Stimulated activated CD4-positive, alpha-beta T cell treated with anti-CD3 and anti-CD28 coated beads, Interleukin-2, amount 100 ng/mL, for 4 hours (primary cell): ENCODE measurements at regions not wholly inside any gene's neighbourhood (a gene's known extent, or its start where the extent isn't known, plus 50 kb on each side); places are given as distances from the start of the nearest gene placed in this dataset.
A peak's percentile ranks its signal among the peaks of the same experiment; 100 is the strongest.
"Not testable (repeated sequence)": the region's sequence is repeated elsewhere in the genome, so short reads cannot be mapped to it uniquely, and the experiment has no call there.

Experiments
- DNase-seq: peaks from one replicate; pipeline ENCODE4 v3.0.0-alpha.2; 2020; ENCODE audit warnings: low read depth

GRCh38 chr20:26216025-26216424 is 519.4 kb upstream of the ZNF337 start:
- DNase-seq = no peak

GRCh38 chr20:26214991-26215390 is 518.3 kb upstream of the ZNF337 start:
- no peak for DNase-seq

- DNase-seq = no peak
Measured at GRCh38 chr20:26209171-26209941, 512.7 kb upstream of the ZNF337 start.

GRCh38 chr20:26208296-26209091 is 511.8 kb upstream of the ZNF337 start:
- DNase-seq = peak; percentile 44

GRCh38 chr20:26207967-26208295 is 511.3 kb upstream of the ZNF337 start:
- DNase-seq = peak; percentile 17

GRCh38 chr20:26207237-26207966 is 510.7 kb upstream of the ZNF337 start:
- no peak for DNase-seq

GRCh38 chr20:26205350-26205749 is 508.7 kb upstream of the ZNF337 start:
- no peak for DNase-seq

- not testable (repeated sequence) for DNase-seq
Measured at GRCh38 chr20:26201026-26201425, 504.4 kb upstream of the ZNF337 start.

- not testable (repeated sequence) for DNase-seq
Measured at GRCh38 chr20:26187329-26187728, 490.7 kb upstream of the ZNF337 start.

GRCh38 chr20:26183720-26184119 is 487.1 kb upstream of the ZNF337 start:
- not testable (repeated sequence) for DNase-seq

- DNase-seq = not testable (repeated sequence)
Measured at GRCh38 chr20:26181364-26181763, 484.7 kb upstream of the ZNF337 start.

- not testable (repeated sequence) for DNase-seq
Measured at GRCh38 chr20:26171875-26172274, 475.2 kb upstream of the ZNF337 start.

GRCh38 chr20:26169506-26169905 is 472.9 kb upstream of the ZNF337 start:
- DNase-seq = no peak

GRCh38 chr20:26167499-26167898 is 470.8 kb upstream of the ZNF337 start:
- no peak for DNase-seq

GRCh38 chr20:26163890-26164289 is 467.2 kb upstream of the ZNF337 start:
- DNase-seq = no peak

GRCh38 chr20:26163151-26163550 is 466.5 kb upstream of the ZNF337 start:
- not testable (repeated sequence) for DNase-seq

GRCh38 chr20:26161741-26162140 is 465.1 kb upstream of the ZNF337 start:
- DNase-seq = not testable (repeated sequence)

- not testable (repeated sequence) for DNase-seq
Measured at GRCh38 chr20:26160916-26161315, 464.3 kb upstream of the ZNF337 start.

- DNase-seq = no peak
Measured at GRCh38 chr20:26154224-26154623, 457.6 kb upstream of the ZNF337 start.

- DNase-seq = no peak
Measured at GRCh38 chr20:26135325-26136110, 438.9 kb upstream of the ZNF337 start.

GRCh38 chr20:26134606-26135005 is 438.0 kb upstream of the ZNF337 start:
- no peak for DNase-seq

GRCh38 chr20:26133794-26134193 is 437.1 kb upstream of the ZNF337 start:
- not testable (repeated sequence) for DNase-seq
